ENCODE measurements at regions not wholly inside any gene's neighbourhood (a gene's known extent, or its start where the extent isn't known, plus 50 kb on each side); places are given as distances from the start of the nearest gene placed in this dataset.

- no peak for TF ChIP-seq CTCF (IDR thresholded peaks at IDR 0.05; ENCODE audit: low read depth, low read length)
- H3K4me3 ChIP-seq (replicated peaks in 1 of 2; ENCODE audit: low read depth in 2 of 2, low read length in 2 of 2) = no peak overlapping the region
- DNase-seq (ENCODE audit: low read depth in 2 of 2) = no peak
Measured at GRCh38 chr2:21250673-21251072, 126.9 kb downstream of the TDRD15 start.

GRCh38 chr2:21251216-21251980 lies 127.6 kb downstream of the TDRD15 start:
- no peak for TF ChIP-seq CTCF (IDR thresholded peaks at IDR 0.05; ENCODE audit: low read depth, low read length)
- H3K4me3 ChIP-seq (replicated peaks in 1 of 2; ENCODE audit: low read depth in 2 of 2, low read length in 2 of 2) = no peak overlapping the region
- DNase-seq (ENCODE audit: low read depth in 2 of 2) = no peak

- TF ChIP-seq CTCF (IDR thresholded peaks at IDR 0.05; ENCODE audit: low read depth, low read length) = no peak
- no peak for DNase-seq (ENCODE audit: low read depth in 2 of 2)
Measured at GRCh38 chr2:21253311-21254027, 129.7 kb downstream of the TDRD15 start.

GRCh38 chr2:21254170-21254965 lies 130.6 kb downstream of the TDRD15 start:
- DNase-seq (ENCODE audit: low read depth in 2 of 2) = no peak
- H3K4me3 ChIP-seq (replicated peaks in 1 of 2; ENCODE audit: low read depth in 2 of 2, low read length in 2 of 2) = no peak overlapping the region
- no peak for TF ChIP-seq CTCF (IDR thresholded peaks at IDR 0.05; ENCODE audit: low read depth, low read length)

More at GRCh38 chr2:21253311-21254027, 129.7 kb downstream of the TDRD15 start:
- no peak overlapping the region for H3K4me3 ChIP-seq (replicated peaks in 1 of 2; ENCODE audit: low read depth in 2 of 2, low read length in 2 of 2)

- H3K4me3 ChIP-seq (replicated peaks in 1 of 2; ENCODE audit: low read depth in 2 of 2, low read length in 2 of 2) = no peak overlapping the region
- TF ChIP-seq CTCF (IDR thresholded peaks at IDR 0.05; ENCODE audit: low read depth, low read length) = no peak
- peak; percentile 11 to 56 for DNase-seq (ENCODE audit: low read depth in 2 of 2)
Measured at GRCh38 chr2:21256006-21256405, 132.2 kb downstream of the TDRD15 start.

- no peak overlapping the region for H3K4me3 ChIP-seq (replicated peaks in 1 of 2; ENCODE audit: low read depth in 2 of 2, low read length in 2 of 2)
- no peak for DNase-seq (ENCODE audit: low read depth in 2 of 2)
- no peak for TF ChIP-seq CTCF (IDR thresholded peaks at IDR 0.05; ENCODE audit: low read depth, low read length)
Measured at GRCh38 chr2:21257621-21258020, 133.9 kb downstream of the TDRD15 start.

Data from cardiac fibroblast (primary cell).